Stimulated activated CD4-positive, alpha-beta T cell treated with anti-CD3 and anti-CD28 coated beads, TNF-alpha, amount 100 ng/mL, for 48 hours (primary cell): ENCODE measurements at regions not wholly inside any gene's neighbourhood (a gene's known extent, or its start where the extent isn't known, plus 50 kb on each side); places are given as distances from the start of the nearest gene placed in this dataset.
"Not testable (repeated sequence)": the region's sequence is repeated elsewhere in the genome, so short reads cannot be mapped to it uniquely, and the experiment has no call there.

Source experiments
- DNase-seq, 3 donors: peaks; one replicate each; pipeline ENCODE4 v3.0.0-alpha.2; 2020; ENCODE audit warnings: low read depth in 3 of 3

GRCh38 chr7:101679653-101680173, 50.6 kb upstream of the MYL10 start:
- not testable (repeated sequence) for DNase-seq

GRCh38 chr7:101680406-101681145, 51.5 kb upstream of the MYL10 start:
- no peak for DNase-seq

GRCh38 chr7:101681170-101682007, 52.3 kb upstream of the MYL10 start:
- DNase-seq: no peak

- no peak for DNase-seq
Measured at GRCh38 chr7:101684983-101685330, 55.9 kb upstream of the MYL10 start.

- DNase-seq: no peak
Measured at GRCh38 chr7:101686030-101686429, 56.9 kb upstream of the MYL10 start.

GRCh38 chr7:101687081-101687480, 58.0 kb upstream of the MYL10 start:
- no peak for DNase-seq

- no peak for DNase-seq
Measured at GRCh38 chr7:101687791-101688182, 58.7 kb upstream of the MYL10 start.

- DNase-seq: peak; percentile 62 to 77 (median 75)
Measured at GRCh38 chr7:101688183-101688831, 59.2 kb upstream of the MYL10 start.

GRCh38 chr7:101688995-101689907, 60.2 kb upstream of the MYL10 start:
- DNase-seq: no peak

GRCh38 chr7:101690061-101690460, 61.0 kb upstream of the MYL10 start:
- DNase-seq: no peak

- DNase-seq: no peak
Measured at GRCh38 chr7:101691822-101692384, 62.8 kb upstream of the MYL10 start.

GRCh38 chr7:101693498-101694091, 64.5 kb upstream of the MYL10 start:
- DNase-seq: no peak

- no peak for DNase-seq
Measured at GRCh38 chr7:101698964-101699363, 69.9 kb upstream of the MYL10 start.

GRCh38 chr7:101699399-101699798, 70.3 kb upstream of the MYL10 start:
- no peak for DNase-seq

- DNase-seq: no peak
Measured at GRCh38 chr7:101699881-101700823, 71.1 kb upstream of the MYL10 start.

- DNase-seq: no peak
Measured at GRCh38 chr7:101701153-101701794, 72.2 kb upstream of the MYL10 start.

GRCh38 chr7:101702362-101702850, 73.3 kb upstream of the MYL10 start:
- no peak for DNase-seq

- DNase-seq: no peak
Measured at GRCh38 chr7:101705331-101705730, 76.2 kb upstream of the MYL10 start.

GRCh38 chr7:101707587-101707986, 78.5 kb upstream of the MYL10 start:
- no peak for DNase-seq
